NCI-H524 (cell line): ENCODE measurements at regions not wholly inside any gene's neighbourhood (a gene's known extent, or its start where the extent isn't known, plus 50 kb on each side); places are given as distances from the start of the nearest gene placed in this dataset.
A peak's percentile ranks its signal among the peaks of the same experiment; 100 is the strongest.

Source experiments
- DNase-seq, 2 experiments: peaks; one replicate each; lab custom pipeline; 2025; lab: John Stamatoyannopoulos, UW

GRCh38 chr1:55331351-55331750 lies 116.2 kb upstream of the USP24 start:
- no peak for DNase-seq

- no peak for DNase-seq
Measured at GRCh38 chr1:55329808-55330432, 114.8 kb upstream of the USP24 start.

GRCh38 chr1:55329091-55329490 lies 113.9 kb upstream of the USP24 start:
- no peak for DNase-seq

GRCh38 chr1:55326496-55327243 lies 111.5 kb upstream of the USP24 start:
- no peak for DNase-seq

GRCh38 chr1:55323760-55324159 lies 108.6 kb upstream of the USP24 start:
- no peak for DNase-seq

- DNase-seq: no peak
Measured at GRCh38 chr1:55322842-55323241, 107.7 kb upstream of the USP24 start.

- no peak for DNase-seq
Measured at GRCh38 chr1:55321942-55322341, 106.8 kb upstream of the USP24 start.

- DNase-seq: no peak
Measured at GRCh38 chr1:55320891-55321290, 105.7 kb upstream of the USP24 start.

- DNase-seq: no peak
Measured at GRCh38 chr1:55318116-55318817, 103.1 kb upstream of the USP24 start.

GRCh38 chr1:55317673-55318072 lies 102.5 kb upstream of the USP24 start:
- DNase-seq: no peak

GRCh38 chr1:55316947-55317662 lies 101.9 kb upstream of the USP24 start:
- no peak for DNase-seq

- no peak for DNase-seq
Measured at GRCh38 chr1:55316502-55316901, 101.3 kb upstream of the USP24 start.

- no peak for DNase-seq
Measured at GRCh38 chr1:55315552-55315951, 100.4 kb upstream of the USP24 start.

GRCh38 chr1:55314740-55315139 lies 99.6 kb upstream of the USP24 start:
- DNase-seq: no peak

GRCh38 chr1:55313903-55314302 lies 98.7 kb upstream of the USP24 start:
- DNase-seq: peak in 1 of 2 experiments; percentile 41

- DNase-seq: no peak
Measured at GRCh38 chr1:55311979-55312378, 96.8 kb upstream of the USP24 start.

GRCh38 chr1:55311057-55311641 lies 96.0 kb upstream of the USP24 start:
- DNase-seq: peak in 1 of 2 experiments; percentile 8

- no peak for DNase-seq
Measured at GRCh38 chr1:55310505-55310971, 95.4 kb upstream of the USP24 start.

GRCh38 chr1:55309786-55310504 lies 94.8 kb upstream of the USP24 start:
- DNase-seq: no peak

GRCh38 chr1:55309053-55309452 lies 93.9 kb upstream of the USP24 start:
- no peak for DNase-seq

- DNase-seq: no peak
Measured at GRCh38 chr1:55305735-55306134, 90.6 kb upstream of the USP24 start.
